Medulla oblongata (tissue), 1 donor: ENCODE measurements at regions not wholly inside any gene's neighbourhood (a gene's known extent, or its start where the extent isn't known, plus 50 kb on each side); places are given as distances from the start of the nearest gene placed in this dataset.
"Not testable (repeated sequence)": the region's sequence is repeated elsewhere in the genome, so short reads cannot be mapped to it uniquely, and the experiment has no call there.

Experiments used
- DNase-seq: peaks from one replicate; pipeline ENCODE4 v3.0.0-alpha.2; 2015; ENCODE audit errors: extremely low spot score

- DNase-seq = no peak
Observed at GRCh38 chr7:142534726-142535122, 214.5 kb upstream of the PRSS1 start.

DNA sequence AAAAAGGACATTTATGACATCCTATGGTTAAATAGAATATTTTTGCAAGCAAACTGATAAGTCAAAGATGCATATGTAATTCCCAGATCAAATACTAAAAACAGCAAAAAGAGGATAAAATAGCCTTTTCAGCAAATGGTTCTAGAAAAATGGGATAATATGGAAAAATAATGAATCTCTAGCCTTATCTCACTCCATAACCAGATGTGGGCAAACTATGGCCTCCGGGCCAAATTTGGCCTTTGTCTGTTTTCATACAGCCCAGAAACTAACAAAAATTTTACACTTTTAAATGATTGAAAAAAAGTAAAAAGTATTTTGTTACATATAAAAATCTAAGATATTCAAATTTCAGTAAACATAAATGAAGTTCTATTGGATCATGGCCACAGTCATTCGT, 215.4 kb upstream of the PRSS1 start:
- no peak for DNase-seq

DNA sequence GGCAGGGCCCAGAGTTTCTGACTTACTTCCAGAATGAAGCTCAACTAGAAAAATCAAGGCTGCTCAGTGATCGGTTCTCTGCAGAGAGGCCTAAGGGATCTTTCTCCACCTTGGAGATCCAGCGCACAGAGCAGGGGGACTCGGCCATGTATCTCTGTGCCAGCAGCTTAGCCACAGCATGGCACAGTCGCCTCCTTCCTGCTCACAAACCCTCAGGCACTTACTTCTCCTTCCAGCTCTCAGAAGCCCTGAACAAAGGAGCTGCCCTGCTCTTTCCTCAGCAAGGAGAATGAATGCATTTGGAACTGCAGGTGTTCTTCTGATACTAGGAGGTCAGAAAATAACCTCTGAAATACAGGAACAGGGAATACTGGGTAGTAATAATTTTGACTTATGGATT, 219.7 kb upstream of the PRSS1 start:
- no peak for DNase-seq

GRCh38 chr7:142528608-142529408, 220.5 kb upstream of the PRSS1 start:
- DNase-seq = no peak

- DNase-seq = peak; percentile 38
Observed at GRCh38 chr7:142523821-142524460, 225.3 kb upstream of the PRSS1 start.

GRCh38 chr7:142522735-142523134, 226.5 kb upstream of the PRSS1 start:
- no peak for DNase-seq

DNA sequence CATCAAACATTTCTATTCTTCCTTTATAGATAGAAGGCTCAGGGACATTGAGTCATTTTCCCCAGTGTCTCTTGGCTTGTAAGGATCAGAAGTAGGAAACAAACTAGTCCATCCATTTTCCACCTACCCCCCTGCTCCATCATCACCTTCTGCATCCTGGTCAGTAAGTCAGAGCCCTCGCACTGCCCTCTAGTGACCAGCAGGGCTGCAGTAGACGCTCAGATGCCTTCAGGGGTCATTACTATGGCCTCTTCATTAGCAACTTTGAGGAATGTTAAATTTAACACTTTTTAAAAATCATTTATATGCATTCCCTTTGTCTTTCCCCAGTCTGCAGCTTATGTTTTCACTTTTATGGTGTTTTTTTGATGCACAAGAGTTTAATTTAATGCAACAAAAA, 228.4 kb upstream of the PRSS1 start:
- not testable (repeated sequence) for DNase-seq

DNA sequence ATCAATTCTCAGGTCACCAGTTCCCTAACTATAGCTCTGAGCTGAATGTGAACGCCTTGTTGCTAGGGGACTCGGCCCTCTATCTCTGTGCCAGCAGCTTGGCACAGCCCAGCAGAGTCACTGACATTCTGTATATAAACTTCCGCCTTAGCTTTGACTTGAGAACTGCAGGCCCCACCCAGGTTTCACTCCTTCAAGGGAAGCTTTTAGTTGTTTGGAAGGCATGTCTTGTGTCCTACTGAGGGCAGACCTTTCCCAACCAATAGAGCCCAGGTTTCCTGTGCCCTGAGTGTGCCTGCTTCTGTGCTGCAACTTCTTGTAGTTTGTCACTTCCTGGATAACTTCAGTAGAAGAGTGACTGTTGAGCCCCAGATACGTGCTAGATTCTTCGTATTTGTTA, 228.8 kb upstream of the PRSS1 start:
- DNase-seq = not testable (repeated sequence)

- no peak for DNase-seq
Observed at GRCh38 chr7:142519079-142520078, 229.9 kb upstream of the PRSS1 start.

- peak; percentile 91 for DNase-seq
Observed at GRCh38 chr7:142516038-142516501, 233.2 kb upstream of the PRSS1 start.

DNA sequence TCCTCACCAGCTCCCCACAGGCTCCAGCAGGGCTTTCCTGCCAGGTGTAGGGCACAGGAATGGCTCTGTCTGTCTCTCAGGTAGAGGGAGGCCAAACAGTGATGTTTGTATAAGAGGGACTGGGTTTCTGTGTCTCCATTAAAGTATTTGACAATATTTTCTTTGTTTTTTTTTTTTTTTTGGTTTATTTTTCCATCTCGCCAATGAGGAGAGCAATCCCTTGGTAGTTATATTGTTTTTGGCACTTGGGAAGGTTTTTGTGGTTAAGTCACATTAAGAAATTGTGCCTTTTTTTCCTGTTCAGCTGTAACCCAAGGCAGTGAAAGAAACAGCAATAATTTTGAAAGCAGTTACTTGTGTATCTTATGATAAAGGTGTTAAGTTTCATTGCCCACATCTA, 234.6 kb upstream of the PRSS1 start:
- DNase-seq = not testable (repeated sequence)

GRCh38 chr7:142513178-142513955, 235.9 kb upstream of the PRSS1 start:
- DNase-seq = no peak

DNA sequence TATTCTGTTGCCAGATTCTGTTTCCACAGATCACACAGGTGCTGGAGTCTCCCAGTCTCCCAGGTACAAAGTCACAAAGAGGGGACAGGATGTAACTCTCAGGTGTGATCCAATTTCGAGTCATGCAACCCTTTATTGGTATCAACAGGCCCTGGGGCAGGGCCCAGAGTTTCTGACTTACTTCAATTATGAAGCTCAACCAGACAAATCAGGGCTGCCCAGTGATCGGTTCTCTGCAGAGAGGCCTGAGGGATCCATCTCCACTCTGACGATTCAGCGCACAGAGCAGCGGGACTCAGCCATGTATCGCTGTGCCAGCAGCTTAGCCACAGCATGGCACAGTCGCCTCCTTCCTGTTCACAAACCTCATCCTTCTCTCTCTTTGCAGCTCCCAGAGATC, 237.5 kb upstream of the PRSS1 start:
- no peak for DNase-seq

- no peak for DNase-seq
Observed at GRCh38 chr7:142511374-142511773, 237.9 kb upstream of the PRSS1 start.

DNA sequence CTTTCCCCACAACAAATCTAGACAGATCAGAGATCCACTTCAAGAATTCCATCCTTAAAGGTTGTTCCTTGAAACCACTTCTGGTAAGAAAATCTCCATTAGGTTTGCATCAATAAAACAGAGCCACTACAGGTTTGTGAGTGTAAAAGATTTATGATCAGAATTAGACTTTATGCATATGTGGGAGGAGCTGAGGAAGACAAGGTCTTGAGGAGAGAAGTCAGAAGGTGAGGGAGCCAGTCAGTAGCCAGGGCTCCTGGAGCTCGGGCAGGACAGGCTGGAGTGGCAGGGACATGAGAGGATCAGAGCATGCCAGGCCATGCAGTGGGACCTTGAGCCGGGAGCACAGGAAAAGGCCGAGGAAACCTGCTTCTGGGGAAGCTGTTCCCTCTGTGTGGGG, 240.0 kb upstream of the PRSS1 start:
- not testable (repeated sequence) for DNase-seq

DNA sequence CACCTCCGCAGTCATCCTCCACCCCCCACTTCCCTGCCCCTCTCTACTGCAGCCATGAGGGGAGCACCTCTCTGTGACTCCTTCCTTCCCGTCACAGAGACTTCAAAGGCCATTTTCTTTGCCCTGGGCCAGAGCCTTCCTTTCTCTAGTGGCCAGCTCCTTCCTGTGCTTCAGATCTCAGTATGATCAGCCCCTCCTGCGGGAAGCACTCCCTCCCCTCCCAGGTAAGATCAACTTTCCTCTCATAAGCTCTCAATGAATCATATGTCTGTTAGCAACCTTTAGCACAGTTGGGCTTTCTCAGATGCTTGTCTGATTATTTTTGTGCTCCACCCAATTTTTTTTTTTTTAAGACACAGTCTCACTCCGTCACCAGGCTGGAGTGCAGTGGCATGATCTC, 241.0 kb upstream of the PRSS1 start:
- no peak for DNase-seq

DNA sequence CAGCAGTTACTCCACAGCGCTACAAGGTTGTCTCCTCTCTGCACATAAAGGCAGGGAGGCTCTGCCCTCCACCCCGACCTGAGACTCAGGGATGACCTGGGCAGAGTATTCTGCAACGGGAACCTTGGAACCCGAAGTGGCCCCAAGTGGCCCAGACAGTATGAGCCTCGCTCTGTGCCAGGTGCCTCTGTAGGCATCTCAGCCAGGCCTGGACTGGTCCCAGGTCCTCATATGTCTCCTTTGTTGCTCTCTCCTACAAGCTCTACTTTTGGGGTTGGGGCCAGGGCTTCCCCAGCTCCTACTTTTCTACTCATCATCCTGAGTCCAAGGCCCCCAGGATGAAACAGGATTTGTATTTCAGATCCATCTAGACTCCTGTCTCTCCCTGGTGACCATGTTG, 241.5 kb upstream of the PRSS1 start:
- no peak for DNase-seq

- not testable (repeated sequence) for DNase-seq
Observed at GRCh38 chr7:142507066-142507465, 242.2 kb upstream of the PRSS1 start.

DNA sequence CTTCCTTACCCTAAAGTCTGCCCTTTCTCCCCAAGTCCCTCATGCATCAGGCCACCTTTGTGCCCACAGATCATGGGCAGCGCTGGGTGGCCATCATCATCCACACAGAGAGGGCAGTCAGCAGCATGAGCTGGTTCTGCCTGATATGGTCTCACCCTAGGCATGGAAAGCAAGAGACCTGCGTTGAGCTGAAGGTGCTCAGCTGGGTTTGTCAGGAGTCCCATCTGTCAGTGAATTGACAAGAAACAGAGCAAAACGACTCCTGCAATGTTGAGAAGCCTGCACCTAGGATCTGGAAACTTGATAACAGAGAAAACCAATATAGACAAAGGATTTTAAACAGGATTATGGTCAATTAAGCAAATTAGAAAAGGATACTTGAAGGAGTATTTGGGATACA, 242.7 kb upstream of the PRSS1 start:
- no peak for DNase-seq

DNA sequence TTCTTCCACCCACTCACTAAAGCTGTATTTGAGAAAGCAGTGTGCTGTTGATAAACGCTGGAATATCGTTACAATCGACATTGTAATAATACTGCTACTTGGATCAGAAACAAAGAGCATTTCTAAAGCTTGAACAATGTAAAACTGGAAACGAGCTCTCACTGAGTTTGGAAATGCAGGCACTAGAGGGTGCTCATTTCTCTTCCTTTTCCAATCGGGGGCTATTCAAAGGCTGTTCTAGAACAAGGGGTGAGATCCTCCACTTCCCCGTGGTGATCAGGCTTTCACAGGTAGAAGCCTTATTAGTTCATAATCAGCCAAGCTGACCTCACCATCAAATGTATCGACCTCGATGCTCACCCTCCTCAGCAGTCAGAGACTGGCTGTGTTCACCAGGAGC, 245.3 kb upstream of the PRSS1 start:
- not testable (repeated sequence) for DNase-seq

- DNase-seq = no peak
Observed at GRCh38 chr7:142503036-142503435, 245.2 kb upstream of the PRSS58 start.
